Prostate gland (tissue), 2 donors: ENCODE measurements at regions not wholly inside any gene's neighbourhood (a gene's known extent, or its start where the extent isn't known, plus 50 kb on each side); places are given as distances from the start of the nearest gene placed in this dataset.

Experiments used
- DNase-seq: peaks from one replicate; pipeline ENCODE4 v3.0.0-alpha.2; 2019; ENCODE audit warnings: low spot score
- H3K27ac ChIP-seq, 2 donors: fragments of 200-600 bp; sonication (generic); 2 replicates each; pipeline ENCODE4 v1.5.1; 2017 to 2019
- H3K27me3 ChIP-seq: fragments of 200-600 bp; sonication (generic); replicated peaks from 2 replicates; pipeline ENCODE4 v1.5.1; 2019; ENCODE audit not compliant: insufficient read depth
- H3K36me3 ChIP-seq, 2 donors: fragments of 200-600 bp; sonication (generic); 1 replicate in 1 of 2; 2 replicates in 1 of 2; pipeline versions ENCODE4 v1.5.1 to v1.8.1; 2017 to 2019
- H3K4me1 ChIP-seq: fragments of 200-600 bp; sonication (generic); replicated peaks from 2 replicates; pipeline ENCODE4 v1.5.1; 2019
- H3K4me3 ChIP-seq, 2 donors: fragments of 200-600 bp; sonication (generic); 2 replicates each; pipeline ENCODE4 v1.5.1; 2017 to 2019
- H3K9me3 ChIP-seq: fragments of 200-600 bp; sonication (generic); 2 replicates; pipeline ENCODE4 v1.5.1; 2017
- POLR2A ChIP-seq: fragments of 450-650 bp; IDR thresholded peaks from one replicate; pipeline ENCODE4 v1.6.1; 2016; ENCODE audit warnings: antibody characterized with exemption, mild to moderate bottlenecking
- POLR2AphosphoS5 ChIP-seq: sonication (generic); formaldehyde crosslinking; IDR thresholded peaks from one replicate; pipeline ENCODE4 v1.6.1; 2017; ENCODE audit warnings: antibody characterized with exemption
- WGBS: methylation state at CpG from one replicate; pipeline ENCODE4 v1.1.5; 2018; 5-methylcytosine and 5-hydroxymethylcytosine counted together
- intact Hi-C: fragments of 100-400 bp; cut with DNase I; formaldehyde crosslinking; loops from one replicate; pipeline ENCODE4 v1.14.2; 2022
- TF ChIP-seq, protein P1 (sequence below), 4 experiments: fragments of 200-600 bp in 2 of 4; fragments of 450-650 bp in 2 of 4; sonication (generic) in 2 of 4; IDR thresholded peaks; 1 replicate in 3 of 4; 2 replicates in 1 of 4; pipeline ENCODE4 v1.5.1; 2016 to 2019; ENCODE audit warnings: antibody characterized with exemption in 4 of 4, mild to moderate bottlenecking in 2 of 4, moderate library complexity in 2 of 4

GRCh38 chr9:82922686-82923085 is 140.3 kb downstream of the RASEF start:
- H3K36me3 ChIP-seq, result no peaks in the 10 kb centered on the region
- 91% methylated on average over 10 of the region's 10 CpGs for WGBS
- H3K4me1 ChIP-seq, result no peaks in the 10 kb centered on the region
- intact Hi-C loops, result no loop called here
- H3K4me3 ChIP-seq, result no peak overlapping the region
- TF ChIP-seq POLR2AphosphoS5 (no peak), POLR2A (no peak)
- TF ChIP-seq, protein P1, sequence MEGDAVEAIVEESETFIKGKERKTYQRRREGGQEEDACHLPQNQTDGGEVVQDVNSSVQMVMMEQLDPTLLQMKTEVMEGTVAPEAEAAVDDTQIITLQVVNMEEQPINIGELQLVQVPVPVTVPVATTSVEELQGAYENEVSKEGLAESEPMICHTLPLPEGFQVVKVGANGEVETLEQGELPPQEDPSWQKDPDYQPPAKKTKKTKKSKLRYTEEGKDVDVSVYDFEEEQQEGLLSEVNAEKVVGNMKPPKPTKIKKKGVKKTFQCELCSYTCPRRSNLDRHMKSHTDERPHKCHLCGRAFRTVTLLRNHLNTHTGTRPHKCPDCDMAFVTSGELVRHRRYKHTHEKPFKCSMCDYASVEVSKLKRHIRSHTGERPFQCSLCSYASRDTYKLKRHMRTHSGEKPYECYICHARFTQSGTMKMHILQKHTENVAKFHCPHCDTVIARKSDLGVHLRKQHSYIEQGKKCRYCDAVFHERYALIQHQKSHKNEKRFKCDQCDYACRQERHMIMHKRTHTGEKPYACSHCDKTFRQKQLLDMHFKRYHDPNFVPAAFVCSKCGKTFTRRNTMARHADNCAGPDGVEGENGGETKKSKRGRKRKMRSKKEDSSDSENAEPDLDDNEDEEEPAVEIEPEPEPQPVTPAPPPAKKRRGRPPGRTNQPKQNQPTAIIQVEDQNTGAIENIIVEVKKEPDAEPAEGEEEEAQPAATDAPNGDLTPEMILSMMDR (IDR thresholded peaks at IDR 0.05), result no peak
- DNase-seq, result no peak
- H3K9me3 ChIP-seq, result no peaks in the 10 kb centered on the region
- no peak overlapping the region for H3K27ac ChIP-seq
- H3K27me3 ChIP-seq, result no peaks in the 10 kb centered on the region

DNA sequence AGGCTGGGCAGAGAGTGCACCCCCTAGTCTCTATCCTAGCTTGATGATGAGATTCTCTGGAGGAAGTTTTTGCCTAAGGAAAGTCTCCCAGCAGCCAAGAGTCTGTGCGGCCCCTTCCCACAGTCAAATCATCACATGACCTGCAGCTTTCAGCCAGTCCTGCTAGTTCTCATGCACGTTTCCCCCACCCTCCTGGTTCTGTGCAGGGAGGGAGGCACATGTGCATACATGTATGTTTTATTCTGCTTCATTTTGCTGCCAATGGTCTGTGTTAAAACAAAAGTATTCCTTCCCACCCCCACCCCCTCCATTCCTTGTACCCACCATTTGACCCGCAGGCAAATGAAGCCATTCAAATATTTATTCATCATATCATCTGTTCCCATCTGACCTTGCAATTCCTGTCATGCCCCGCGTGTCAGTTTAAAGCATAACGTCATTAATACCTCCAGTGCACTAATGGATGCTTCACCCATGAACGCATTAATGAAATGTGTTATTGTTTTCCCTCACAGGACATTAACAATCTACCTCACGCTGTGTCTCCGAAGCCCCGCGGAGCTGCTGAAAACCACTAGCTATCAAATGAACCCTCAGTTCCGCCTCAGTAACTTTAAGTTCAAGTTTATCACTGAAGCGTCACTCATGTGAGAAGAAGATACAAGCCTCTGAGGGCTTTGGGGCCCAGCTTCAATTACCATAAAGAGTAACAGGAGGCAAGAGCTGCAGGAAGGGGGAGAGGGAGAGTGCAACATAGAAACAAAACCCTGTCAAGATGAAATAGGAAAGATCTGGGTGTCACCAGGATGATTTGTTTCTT is 139.6 kb downstream of the RASEF start:
- intact Hi-C loops, result no loop called here
- Histone ChIP-seq H3K4me3 (no peak overlapping the region), H3K4me1 (no peaks in the 10 kb centered on the region), H3K27me3 (no peaks in the 10 kb centered on the region), H3K9me3 (no peaks in the 10 kb centered on the region), H3K36me3 (no peaks in the 10 kb centered on the region), H3K27ac (no peak overlapping the region)
- no peak for DNase-seq
- TF ChIP-seq, protein P1 (IDR thresholded peaks at IDR 0.05), result no peak
- TF ChIP-seq POLR2AphosphoS5 (no peak), POLR2A (no peak)
- 36% methylated on average over 13 of the region's 13 CpGs for WGBS

DNA sequence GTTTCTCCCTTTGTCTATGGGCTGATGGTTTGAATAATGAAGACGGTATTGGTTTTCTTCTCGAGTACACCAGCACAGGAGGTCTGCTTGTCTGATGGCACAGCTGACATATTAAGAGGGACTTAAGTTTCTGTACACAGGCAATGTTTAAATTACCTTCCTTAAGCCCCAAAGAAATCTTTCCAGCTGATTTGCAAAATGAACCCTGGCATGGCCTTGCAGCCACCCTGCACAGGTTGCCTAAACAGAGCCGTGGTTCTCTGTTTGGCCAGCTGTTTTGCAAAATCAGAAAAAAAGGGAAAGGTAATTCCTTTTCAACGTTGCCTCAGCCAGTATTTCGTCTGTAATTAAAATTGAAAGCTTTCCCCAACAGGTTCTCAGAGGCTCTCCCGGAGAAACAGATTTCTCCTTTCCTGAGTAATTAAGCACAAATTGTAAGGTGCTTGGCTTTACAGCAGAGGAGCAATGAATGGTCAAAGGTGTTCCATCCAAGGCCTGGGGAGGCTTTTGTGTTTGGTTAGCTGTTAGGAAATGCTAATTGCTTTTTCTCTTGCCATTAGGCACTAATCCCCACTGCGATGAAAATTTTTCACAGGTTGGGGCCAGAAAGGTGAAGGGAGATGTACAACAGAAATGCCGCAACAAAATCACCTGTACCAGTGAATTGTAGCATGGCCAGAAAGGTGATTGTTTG is 138.9 kb downstream of the RASEF start:
- Histone ChIP-seq H3K27ac (no peak overlapping the region), H3K36me3 (no peaks in the 10 kb centered on the region), H3K4me1 (no peaks in the 10 kb centered on the region), H3K9me3 (no peaks in the 10 kb centered on the region), H3K4me3 (no peak overlapping the region), H3K27me3 (no peaks in the 10 kb centered on the region)
- TF ChIP-seq POLR2AphosphoS5 (no peak), POLR2A (no peak)
- TF ChIP-seq, protein P1 (IDR thresholded peaks at IDR 0.05), result no peak
- intact Hi-C loops, result no loop called here
- DNase-seq, result no peak
- WGBS, result 60% methylated on average over 8 of the region's 8 CpGs
